ENCODE measurements at regions not wholly inside any gene's neighbourhood (a gene's known extent, or its start where the extent isn't known, plus 50 kb on each side); places are given as distances from the start of the nearest gene placed in this dataset.

- no peaks in the 10 kb centered on the region for H3K9me2 ChIP-seq (replicated peaks; ENCODE audit: insufficient read depth)
Measured at GRCh38 chr9:75734802-75735201, 155.7 kb upstream of the PCSK5 start.

GRCh38 chr9:75739884-75740611 lies 150.4 kb upstream of the PCSK5 start:
- H3K4me3 ChIP-seq = no peak overlapping the region
- no peaks in the 10 kb centered on the region for H3K4me1 ChIP-seq (ENCODE audit: insufficient read depth)
- no peak for TF ChIP-seq EZH2phosphoT487 (IDR thresholded peaks at IDR 0.05; ENCODE audit: low read depth, severe bottlenecking, unreplicated experiment)
- no peak for DNase-seq (ENCODE audit: low spot score)
- H4K20me1 ChIP-seq (ENCODE audit: insufficient read depth, poor library complexity, severe bottlenecking) = no peaks in the 10 kb centered on the region
- 72% methylated on average over 4 of the region's 4 CpGs for WGBS (ENCODE audit: low lambda C conversion rate, missing lambda C conversion rate)
- no peaks in the 10 kb centered on the region for H3K27me3 ChIP-seq
- no peak overlapping the region for H3K27ac ChIP-seq
- no peaks in the 10 kb centered on the region for H3K9me3 ChIP-seq (ENCODE audit: low read depth)
- H3K79me2 ChIP-seq = no peaks in the 10 kb centered on the region
- no peaks in the 10 kb centered on the region for H3K9me2 ChIP-seq (replicated peaks; ENCODE audit: insufficient read depth)
- H3K36me3 ChIP-seq (replicated peaks; ENCODE audit: insufficient read depth, low read depth) = no peaks in the 10 kb centered on the region
- no peak overlapping the region for H2AFZ ChIP-seq
- H3K4me2 ChIP-seq = no peak overlapping the region

More at GRCh38 chr9:75734802-75735201, 155.7 kb upstream of the PCSK5 start:
- Histone ChIP-seq H3K4me3 (no peak overlapping the region), H3K4me2 (no peak overlapping the region), H2AFZ (no peak overlapping the region), H4K20me1 (ENCODE audit: insufficient read depth, poor library complexity, severe bottlenecking) (no peaks in the 10 kb centered on the region), H3K9me3 (ENCODE audit: low read depth) (no peaks in the 10 kb centered on the region), H3K79me2 (no peaks in the 10 kb centered on the region), H3K4me1 (ENCODE audit: insufficient read depth) (no peaks in the 10 kb centered on the region), H3K27me3 (no peaks in the 10 kb centered on the region), H3K27ac (no peak overlapping the region), H3K36me3 (replicated peaks; ENCODE audit: insufficient read depth, low read depth) (no peaks in the 10 kb centered on the region)
- no peak for TF ChIP-seq EZH2 (IDR thresholded peaks at IDR 0.05; ENCODE audit: borderline replicate concordance)
- TF ChIP-seq EZH2phosphoT487 (IDR thresholded peaks at IDR 0.05; ENCODE audit: low read depth, severe bottlenecking, unreplicated experiment) = no peak
- TF ChIP-seq CTCF (IDR thresholded peaks at IDR 0.05; ENCODE audit: poor library complexity) = no peak
- WGBS (ENCODE audit: low lambda C conversion rate, missing lambda C conversion rate) = 90% methylated on average over 3 of the region's 3 CpGs
- DNase-seq (ENCODE audit: low spot score) = no peak

- H3K36me3 ChIP-seq (replicated peaks; ENCODE audit: insufficient read depth, low read depth) = no peaks in the 10 kb centered on the region
- no peaks in the 10 kb centered on the region for H3K27me3 ChIP-seq
- no peaks in the 10 kb centered on the region for H3K9me2 ChIP-seq (replicated peaks; ENCODE audit: insufficient read depth)
- no peak for DNase-seq (ENCODE audit: low spot score)
- H3K79me2 ChIP-seq = no peaks in the 10 kb centered on the region
- H3K4me1 ChIP-seq (ENCODE audit: insufficient read depth) = no peaks in the 10 kb centered on the region
- no peak overlapping the region for H2AFZ ChIP-seq
- WGBS (ENCODE audit: low lambda C conversion rate, missing lambda C conversion rate) = 63% methylated on average over 1 of the region's 1 CpG
- no peaks in the 10 kb centered on the region for H3K9me3 ChIP-seq (ENCODE audit: low read depth)
- TF ChIP-seq EZH2phosphoT487 (IDR thresholded peaks at IDR 0.05; ENCODE audit: low read depth, severe bottlenecking, unreplicated experiment) = no peak
- no peak for TF ChIP-seq EZH2 (IDR thresholded peaks at IDR 0.05; ENCODE audit: borderline replicate concordance)
- TF ChIP-seq CTCF (IDR thresholded peaks at IDR 0.05; ENCODE audit: poor library complexity) = no peak
- H3K27ac ChIP-seq = no peak overlapping the region
- no peak overlapping the region for H3K4me2 ChIP-seq
- H4K20me1 ChIP-seq (ENCODE audit: insufficient read depth, poor library complexity, severe bottlenecking) = no peaks in the 10 kb centered on the region
- no peak overlapping the region for H3K4me3 ChIP-seq
Measured at GRCh38 chr9:75743855-75744254, 146.6 kb upstream of the PCSK5 start.

GRCh38 chr9:75754080-75754479 lies 136.4 kb upstream of the PCSK5 start:
- Histone ChIP-seq H4K20me1 (ENCODE audit: insufficient read depth, poor library complexity, severe bottlenecking) (no peaks in the 10 kb centered on the region), H3K4me3 (no peak overlapping the region), H3K4me2 (no peak overlapping the region), H2AFZ (no peak overlapping the region), H3K27ac (no peak overlapping the region), H3K4me1 (ENCODE audit: insufficient read depth) (no peaks in the 10 kb centered on the region), H3K79me2 (no peaks in the 10 kb centered on the region), H3K27me3 (no peaks in the 10 kb centered on the region), H3K36me3 (replicated peaks; ENCODE audit: insufficient read depth, low read depth) (no peaks in the 10 kb centered on the region), H3K9me2 (replicated peaks; ENCODE audit: insufficient read depth) (no peaks in the 10 kb centered on the region), H3K9me3 (ENCODE audit: low read depth) (no peaks in the 10 kb centered on the region)
- WGBS (ENCODE audit: low lambda C conversion rate, missing lambda C conversion rate) = 58% methylated on average over 4 of the region's 4 CpGs
- TF ChIP-seq CTCF (IDR thresholded peaks at IDR 0.05; ENCODE audit: poor library complexity) (no peak), EZH2 (IDR thresholded peaks at IDR 0.05; ENCODE audit: borderline replicate concordance) (no peak), EZH2phosphoT487 (IDR thresholded peaks at IDR 0.05; ENCODE audit: low read depth, severe bottlenecking, unreplicated experiment) (no peak)
- no peak for DNase-seq (ENCODE audit: low spot score)

Data from hepatocyte (in vitro differentiated cells).